ENCODE measurements at regions not wholly inside any gene's neighbourhood (a gene's known extent, or its start where the extent isn't known, plus 50 kb on each side); places are given as distances from the start of the nearest gene placed in this dataset.

DNA sequence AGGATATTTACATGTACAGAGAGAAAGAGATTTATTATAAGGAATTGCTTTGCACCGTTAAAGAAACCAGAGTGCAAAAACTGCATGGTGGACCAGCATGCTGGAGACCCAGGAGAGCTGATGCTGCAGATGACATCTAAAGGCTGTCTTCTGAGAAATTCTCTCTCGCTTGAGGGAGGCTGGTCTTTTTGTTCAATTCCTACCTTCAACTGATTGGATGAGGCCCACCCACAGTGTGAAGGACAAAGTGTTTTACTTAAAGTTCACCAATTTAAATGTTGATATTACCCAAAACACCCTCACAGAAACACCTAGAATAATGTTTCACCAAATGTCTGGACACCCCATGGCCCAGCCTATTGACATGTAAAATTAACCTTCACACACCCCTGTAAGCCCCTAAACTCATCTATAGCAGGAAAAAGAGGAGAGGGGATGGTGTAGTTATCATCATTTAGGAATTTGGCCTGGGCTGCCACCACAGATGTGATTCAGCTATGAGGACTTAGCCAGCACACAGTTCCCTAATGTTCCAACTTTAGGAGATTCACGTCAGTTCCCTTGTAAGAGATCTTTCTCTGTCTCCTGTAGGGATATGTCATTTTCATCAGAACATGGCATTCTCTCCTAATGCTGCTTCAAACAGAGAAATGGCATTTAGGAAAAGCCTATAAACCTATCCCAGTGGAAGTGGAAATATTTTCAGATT is 358.2 kb upstream of the TLE4 start:
- no peaks in the 10 kb centered on the region for H3K36me3 ChIP-seq (ENCODE audit: insufficient read depth, low read length)
- no peaks in the 10 kb centered on the region for H3K27me3 Mint-ChIP-seq (ENCODE audit: low read depth, unreplicated experiment)
- H3K4me2 ChIP-seq (ENCODE audit: low read length): no peak overlapping the region
- H3K27ac Mint-ChIP-seq (ENCODE audit: unreplicated experiment): no peak overlapping the region
- H3K36me3 Mint-ChIP-seq (ENCODE audit: low read depth, unreplicated experiment): no peaks in the 10 kb centered on the region
- no peak overlapping the region for H3K4me3 ChIP-seq (ENCODE audit: insufficient read depth, low read depth, low read length)
- no peak overlapping the region for H2AFZ ChIP-seq (ENCODE audit: low read depth, low read length)
- H3K79me2 ChIP-seq (ENCODE audit: insufficient read depth, low read length): no peaks in the 10 kb centered on the region
- H3K4me1 Mint-ChIP-seq (ENCODE audit: low read depth, unreplicated experiment): peaks cover 7% of the 10 kb centered on the region
- DNase-seq (ENCODE audit: low read depth) (peak; percentile 80), FAIRE-seq (no peak)
- H4K20me1 ChIP-seq (ENCODE audit: insufficient read depth, low read length): no peaks in the 10 kb centered on the region
- no peaks in the 10 kb centered on the region for H3K9me3 ChIP-seq (ENCODE audit: insufficient read depth, low read depth, low read length)
- H3K9ac ChIP-seq (ENCODE audit: low read length): no peak overlapping the region
- no peaks in the 10 kb centered on the region for H3K27me3 ChIP-seq (ENCODE audit: insufficient read depth, low read length)
- no peaks in the 10 kb centered on the region for H3K9me3 Mint-ChIP-seq (ENCODE audit: unreplicated experiment)
- H3K4me1 ChIP-seq (ENCODE audit: insufficient read depth, low read length): no peaks in the 10 kb centered on the region
- H3K27ac ChIP-seq (ENCODE audit: low read depth, low read length): no peak overlapping the region
- H3K4me3 Mint-ChIP-seq (ENCODE audit: unreplicated experiment): no peak overlapping the region
- TF ChIP-seq CTCF (IDR thresholded peaks at IDR 0.05; ENCODE audit: insufficient read depth, low read depth, low read length) (no peak), EZH2 (IDR thresholded peaks at IDR 0.05; ENCODE audit: insufficient read depth, low read length) (no peak)

DNA sequence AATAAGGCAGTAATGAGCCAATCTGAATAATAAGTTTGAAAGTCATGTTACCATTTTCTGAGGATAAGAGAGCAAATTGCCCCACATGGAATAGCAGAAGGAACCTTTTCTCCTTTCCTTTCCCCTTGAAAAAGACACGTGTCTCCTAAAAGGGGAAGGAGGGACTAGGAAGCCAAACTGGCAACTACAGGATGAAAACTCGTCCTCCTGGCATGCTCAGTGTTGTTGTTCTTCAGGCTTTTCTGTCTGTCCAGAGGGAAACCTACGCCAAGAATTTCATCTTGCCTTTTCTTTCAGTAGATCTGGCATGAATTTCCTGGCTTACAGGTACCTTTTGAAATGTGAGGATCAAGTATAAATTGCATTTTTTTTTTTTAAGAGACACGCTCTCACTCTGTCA is 355.9 kb upstream of the TLE4 start:
- H4K20me1 ChIP-seq (ENCODE audit: insufficient read depth, low read length): no peaks in the 10 kb centered on the region
- H3K27ac ChIP-seq (ENCODE audit: low read depth, low read length): no peak overlapping the region
- no peak overlapping the region for H3K27ac Mint-ChIP-seq (ENCODE audit: unreplicated experiment)
- H3K4me1 Mint-ChIP-seq (ENCODE audit: low read depth, unreplicated experiment): peaks cover 13% of the 10 kb centered on the region
- peak overlapping the region; percentile 60 for H2AFZ ChIP-seq (ENCODE audit: low read depth, low read length)
- no peak for FAIRE-seq
- TF ChIP-seq CTCF (IDR thresholded peaks at IDR 0.05; ENCODE audit: insufficient read depth, low read depth, low read length) (no peak), EZH2 (IDR thresholded peaks at IDR 0.05; ENCODE audit: insufficient read depth, low read length) (no peak)
- H3K36me3 Mint-ChIP-seq (ENCODE audit: low read depth, unreplicated experiment): no peaks in the 10 kb centered on the region
- no peak overlapping the region for H3K4me3 ChIP-seq (ENCODE audit: insufficient read depth, low read depth, low read length)
- peak; percentile 29 for DNase-seq (ENCODE audit: low read depth)
- no peak overlapping the region for H3K4me3 Mint-ChIP-seq (ENCODE audit: unreplicated experiment)
- H3K79me2 ChIP-seq (ENCODE audit: insufficient read depth, low read length): no peaks in the 10 kb centered on the region
- peaks cover under 1% of the 10 kb centered on the region for H3K4me1 ChIP-seq (ENCODE audit: insufficient read depth, low read length)
- no peaks in the 10 kb centered on the region for H3K36me3 ChIP-seq (ENCODE audit: insufficient read depth, low read length)
- H3K27me3 ChIP-seq (ENCODE audit: insufficient read depth, low read length): no peaks in the 10 kb centered on the region
- H3K9me3 Mint-ChIP-seq (ENCODE audit: unreplicated experiment): no peaks in the 10 kb centered on the region
- no peak overlapping the region for H3K4me2 ChIP-seq (ENCODE audit: low read length)
- no peak overlapping the region for H3K9ac ChIP-seq (ENCODE audit: low read length)
- H3K27me3 Mint-ChIP-seq (ENCODE audit: low read depth, unreplicated experiment): no peaks in the 10 kb centered on the region
- H3K9me3 ChIP-seq (ENCODE audit: insufficient read depth, low read depth, low read length): no peaks in the 10 kb centered on the region

DNA sequence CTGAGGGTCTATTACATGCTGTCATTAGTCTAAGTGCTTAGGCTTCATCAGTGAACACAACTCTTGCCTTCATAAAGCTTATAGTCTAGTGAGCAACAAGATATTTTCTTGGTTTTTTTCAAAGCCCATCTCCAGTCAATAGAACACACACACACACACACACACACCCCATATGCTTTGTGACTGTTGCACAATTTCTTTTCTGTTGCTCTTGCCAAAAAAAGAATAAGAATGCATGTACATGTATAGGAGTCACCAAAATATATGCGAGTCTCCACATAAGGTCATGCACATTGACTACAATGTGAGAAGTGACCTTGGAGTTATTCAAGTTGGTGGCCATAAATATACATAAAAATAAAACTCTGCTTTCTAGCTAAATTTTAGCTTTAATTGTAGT is 351.5 kb upstream of the TLE4 start:
- no peaks in the 10 kb centered on the region for H3K36me3 Mint-ChIP-seq (ENCODE audit: low read depth, unreplicated experiment)

More for the DNA sequence above, 351.5 kb upstream of the TLE4 start:
- H3K36me3 ChIP-seq (ENCODE audit: insufficient read depth, low read length): no peaks in the 10 kb centered on the region
- TF ChIP-seq EZH2 (IDR thresholded peaks at IDR 0.05; ENCODE audit: insufficient read depth, low read length) (no peak), CTCF (IDR thresholded peaks at IDR 0.05; ENCODE audit: insufficient read depth, low read depth, low read length) (no peak)
- FAIRE-seq (peak; percentile 37), DNase-seq (ENCODE audit: low read depth) (no peak)
- peaks cover 13% of the 10 kb centered on the region for H3K4me1 ChIP-seq (ENCODE audit: insufficient read depth, low read length)
- Mint-ChIP-seq H3K9me3 (ENCODE audit: unreplicated experiment) (no peaks in the 10 kb centered on the region), H3K27me3 (ENCODE audit: low read depth, unreplicated experiment) (no peaks in the 10 kb centered on the region), H3K27ac (ENCODE audit: unreplicated experiment) (peak overlapping the region; percentile 89), H3K4me3 (ENCODE audit: unreplicated experiment) (no peak overlapping the region), H3K4me1 (ENCODE audit: low read depth, unreplicated experiment) (peaks cover 18% of the 10 kb centered on the region)
- H3K27ac ChIP-seq (ENCODE audit: low read depth, low read length): peak overlapping the region; percentile 72
- H3K79me2 ChIP-seq (ENCODE audit: insufficient read depth, low read length): no peaks in the 10 kb centered on the region
- no peak overlapping the region for H2AFZ ChIP-seq (ENCODE audit: low read depth, low read length)
- H3K9me3 ChIP-seq (ENCODE audit: insufficient read depth, low read depth, low read length): no peaks in the 10 kb centered on the region
- no peaks in the 10 kb centered on the region for H3K27me3 ChIP-seq (ENCODE audit: insufficient read depth, low read length)
- no peaks in the 10 kb centered on the region for H4K20me1 ChIP-seq (ENCODE audit: insufficient read depth, low read length)
- no peak overlapping the region for H3K4me3 ChIP-seq (ENCODE audit: insufficient read depth, low read depth, low read length)
- H3K9ac ChIP-seq (ENCODE audit: low read length): no peak overlapping the region
- H3K4me2 ChIP-seq (ENCODE audit: low read length): peak overlapping the region; percentile 60

Measured in astrocyte (in vitro differentiated cells and primary cell).